IMR-90 (cell line): ENCODE measurements at regions not wholly inside any gene's neighbourhood (a gene's known extent, or its start where the extent isn't known, plus 50 kb on each side); places are given as distances from the start of the nearest gene placed in this dataset.

Experiments used
- ATAC-seq: fragments of 200-7000 bp; cut with Tn5 transposase; 2 replicates; pipeline ENCODE4 v1.9.1; 2020; ENCODE audit warnings: low read depth, mild to moderate bottlenecking, moderate library complexity
- BruUV-seq: library from RNA; stranded (reverse); fragments of 400-500 nt; replicated peaks from 2 replicates; lab custom pipeline; 2021; lab: Mats Ljungman, UMichigan
- CTCF ChIA-PET: fragments of 300-600 bp; formaldehyde crosslinking; extraction: SDS; loops from one replicate; lab custom pipeline; 2021; ENCODE audit warnings: antibody characterized with exemption; lab: Yijun Ruan, JAX
- POLR2A ChIA-PET: fragments of 300-600 bp; sonication (Branson Sonifier 250); formaldehyde crosslinking; loops from one replicate; lab custom pipeline; 2022; ENCODE audit warnings: antibody characterized with exemption; ENCODE audit not compliant: unreplicated experiment; lab: Charles Lee
- DNase-seq: peaks from one replicate; pipeline ENCODE4 v3.0.0; 2013
- H2AFZ ChIP-seq: replicated peaks from 2 replicates; pipeline ENCODE3; 2013; ENCODE audit warnings: low read length, mild to moderate bottlenecking; ENCODE audit not compliant: poor library complexity
- H2AK5ac ChIP-seq: 2 replicates; pipeline ENCODE4 v1.6.1; 2013; ENCODE audit warnings: low read depth, low read length, inconsistent platforms
- H2AK9ac ChIP-seq: replicated peaks from 2 replicates; pipeline ENCODE3; 2013; ENCODE audit warnings: mild to moderate bottlenecking, low read depth, low read length, moderate library complexity; ENCODE audit not compliant: poor library complexity
- H2BK120ac ChIP-seq: 2 replicates; pipeline ENCODE4 v1.6.1; 2013; ENCODE audit warnings: low read depth, low read length, inconsistent platforms
- H2BK15ac ChIP-seq: 3 replicates; pipeline ENCODE4 v1.6.1; 2013; ENCODE audit warnings: low read depth, low read length, inconsistent platforms
- H2BK20ac ChIP-seq: 2 replicates; pipeline ENCODE4 v1.6.1; 2013; ENCODE audit warnings: low read depth, mild to moderate bottlenecking, inconsistent platforms, low read length, moderate library complexity
- H2BK5ac ChIP-seq: 2 replicates; pipeline ENCODE4 v1.6.1; 2013; ENCODE audit warnings: mild to moderate bottlenecking, low read depth, low read length, inconsistent platforms; ENCODE audit not compliant: poor library complexity, severe bottlenecking
- H3K14ac ChIP-seq: replicated peaks from 2 replicates; pipeline ENCODE4 v1.6.1; 2013; ENCODE audit warnings: low read depth, low read length, inconsistent platforms
- H3K18ac ChIP-seq: 2 replicates; pipeline ENCODE4 v1.6.1; 2013; ENCODE audit warnings: low read depth, low read length, control low read depth
- H3K23ac ChIP-seq: 2 replicates; pipeline ENCODE4 v1.6.1; 2013; ENCODE audit warnings: low read depth, low read length, inconsistent platforms
- H3K27ac ChIP-seq: 2 replicates; pipeline ENCODE4 v1.5.1; 2013; ENCODE audit warnings: mild to moderate bottlenecking, control low read depth, low read length; ENCODE audit not compliant: insufficient read depth
- H3K27me3 ChIP-seq: 2 replicates; pipeline ENCODE4 v1.6.1; 2013; ENCODE audit warnings: low read length; ENCODE audit not compliant: control insufficient read depth, insufficient read depth
- H3K36me3 ChIP-seq: 2 replicates; pipeline ENCODE4 v1.6.1; 2013; ENCODE audit warnings: low read length, mixed read lengths; ENCODE audit not compliant: control insufficient read depth, insufficient read depth
- H3K4ac ChIP-seq: 2 replicates; pipeline ENCODE4 v1.6.1; 2013; ENCODE audit warnings: low read depth, low read length, inconsistent platforms
- H3K4me1 ChIP-seq: 2 replicates; pipeline ENCODE4 v1.6.1; 2013; ENCODE audit warnings: low read length, mixed read lengths; ENCODE audit not compliant: control insufficient read depth, insufficient read depth
- H3K4me2 ChIP-seq: 2 replicates; pipeline ENCODE4 v1.6.1; 2013; ENCODE audit warnings: low read depth, mild to moderate bottlenecking, control low read depth, low read length, moderate library complexity
- H3K4me3 ChIP-seq: 2 replicates; pipeline ENCODE4 v1.5.1; 2013; ENCODE audit warnings: low read depth, mild to moderate bottlenecking, control low read depth, low read length, moderate library complexity; ENCODE audit not compliant: insufficient read depth
- H3K56ac ChIP-seq: 2 replicates; pipeline ENCODE4 v1.6.1; 2013; ENCODE audit warnings: low read length, inconsistent platforms; ENCODE audit not compliant: insufficient read depth; ENCODE audit errors: extremely low read depth
- H3K79me1 ChIP-seq, 2 experiments: 2 replicates each; pipeline ENCODE4 v1.6.1; 2013; ENCODE audit warnings: low read length in 2 of 2, inconsistent platforms in 1 of 2, low read depth in 1 of 2
- H3K9ac ChIP-seq: 2 replicates; pipeline ENCODE4 v1.6.1; 2013; ENCODE audit warnings: low read depth, low read length, control low read depth
- H3K9me1 ChIP-seq: 2 replicates; pipeline ENCODE4 v1.6.1; 2013; ENCODE audit warnings: low read length, inconsistent platforms; ENCODE audit not compliant: insufficient read depth
- H3K9me3 ChIP-seq: 2 replicates; pipeline ENCODE4 v1.6.1; 2013; ENCODE audit warnings: low read length; ENCODE audit not compliant: control insufficient read depth, insufficient read depth
- H4K20me1 ChIP-seq: 2 replicates; pipeline ENCODE4 v1.6.1; 2013; ENCODE audit warnings: low read length, inconsistent platforms; ENCODE audit not compliant: insufficient read depth
- H4K5ac ChIP-seq: 2 replicates; pipeline ENCODE4 v1.6.1; 2013; ENCODE audit warnings: mild to moderate bottlenecking, low read depth, low read length, control low read depth
- H4K8ac ChIP-seq, 2 experiments: 2 replicates each; pipeline ENCODE4 v1.6.1; 2013; ENCODE audit warnings: low read depth in 2 of 2, low read length in 2 of 2, control low read depth in 1 of 2, inconsistent platforms in 1 of 2
- H4K91ac ChIP-seq: 2 replicates; pipeline ENCODE4 v1.6.1; 2013; ENCODE audit warnings: low read depth, low read length, inconsistent platforms; ENCODE audit not compliant: insufficient read depth
- CTCF ChIP-seq: conservative IDR thresholded peaks from 2 replicates; pipeline ENCODE4 v1.5.1; 2012; ENCODE audit warnings: mild to moderate bottlenecking, low read depth, low read length, improper control_type of control experiment
- POLR2A ChIP-seq: IDR thresholded peaks from 2 replicates; pipeline ENCODE4 v1.6.1; 2012; ENCODE audit warnings: mild to moderate bottlenecking, low read depth, low read length
- RFX5 ChIP-seq: IDR thresholded peaks from 2 replicates; pipeline ENCODE4 v1.8.0; 2012; ENCODE audit warnings: low read depth, mild to moderate bottlenecking, low read length, moderate library complexity
- SMC3 ChIP-seq: fragments of 150-350 bp; IDR thresholded peaks from 2 replicates; pipeline ENCODE4 v1.6.1; 2016; ENCODE audit warnings: low read depth, mild to moderate bottlenecking, antibody characterized with exemption, low read length, moderate library complexity
- USF2 ChIP-seq: fragments of 150-350 bp; IDR thresholded peaks from 2 replicates; pipeline ENCODE4 v1.6.1; 2017; ENCODE audit warnings: mild to moderate bottlenecking, antibody characterized with exemption, low read length, low read depth
- WGBS, 2 experiments: methylation state at CpG; one replicate each; pipeline versions ENCODE4 v1.1.5 to v1.1.7; 2013; ENCODE audit warnings: missing lambda C conversion rate in 2 of 2; ENCODE audit not compliant: insufficient read length in 1 of 2; ENCODE audit errors: extremely low coverage in 2 of 2; 5-methylcytosine and 5-hydroxymethylcytosine counted together
- dilution Hi-C: fragments of 300-500 bp; cut with HindIII; formaldehyde crosslinking; loops from one replicate; pipeline ENCODE4 v1.14.3; 2018; ENCODE audit warnings: low sequenced_read_pairs; ENCODE audit not compliant: unreplicated experiment
- in situ Hi-C: fragments of 300-500 bp; cut with MboI; formaldehyde crosslinking; loops from 3 replicates; pipeline ENCODE4 v1.14.3; 2019; ENCODE audit warnings: low sequenced_read_pairs, inconsistent platforms, mixed read lengths
- intact Hi-C: fragments of 100-400 bp; cut with micrococcal nuclease; formaldehyde crosslinking; loops from 2 replicates; pipeline ENCODE4 v1.10.0; 2022

GRCh38 chr1:67609577-67610341, 75.2 kb upstream of the GADD45A start:
- ATAC-seq (no peak), DNase-seq (no peak)
- Histone ChIP-seq H3K79me1 (no peaks in the 10 kb centered on the region), H4K20me1 (no peaks in the 10 kb centered on the region), H2BK5ac (no peak overlapping the region), H4K8ac (no peak overlapping the region), H3K14ac (no peak overlapping the region), H3K9me1 (no peaks in the 10 kb centered on the region; the same call in 1 of the 2 replicates), H3K56ac (no peak overlapping the region), H3K18ac (no peak overlapping the region), H4K91ac (no peak overlapping the region), H3K27me3 (peaks cover 3% of the 10 kb centered on the region), H3K4me1 (peaks cover 3% of the 10 kb centered on the region), H3K4me3 (no peak overlapping the region), H3K23ac (no peak overlapping the region), H4K5ac (no peak overlapping the region), H2BK20ac (no peak overlapping the region), H3K4ac (no peak overlapping the region), H2AK5ac (no peak overlapping the region), H3K36me3 (no peaks in the 10 kb centered on the region), H2BK15ac (no peak overlapping the region), H3K4me2 (no peak overlapping the region), H3K27ac (no peak overlapping the region), H3K9me3 (no peaks in the 10 kb centered on the region), H2BK120ac (no peak overlapping the region), H2AK9ac (no peak overlapping the region), H2AFZ (no peak overlapping the region), H3K9ac (no peak overlapping the region)
- in situ Hi-C loops = no loop called here
- no CpG with 5 or more reads among the region's 10 CpGs for WGBS, 2 experiments
- BruUV-seq = no TSS peak
- no peak for TF ChIP-seq SMC3
- TF ChIP-seq CTCF = no peak
- no peak for TF ChIP-seq POLR2A
- no peak for TF ChIP-seq RFX5
- no peak for TF ChIP-seq USF2
- intact Hi-C loops = no loop called here
- CTCF ChIA-PET = interaction anchor here (1.8 kb wide), 1 partner anchor 48 kb away, joined by 4 read pairs; no protein-coding TSS in a partner anchor
- dilution Hi-C loops = no loop called here
- POLR2A ChIA-PET = no interaction called here
